ENCODE measurements at regions not wholly inside any gene's neighbourhood (a gene's known extent, or its start where the extent isn't known, plus 50 kb on each side); places are given as distances from the start of the nearest gene placed in this dataset.

DNA sequence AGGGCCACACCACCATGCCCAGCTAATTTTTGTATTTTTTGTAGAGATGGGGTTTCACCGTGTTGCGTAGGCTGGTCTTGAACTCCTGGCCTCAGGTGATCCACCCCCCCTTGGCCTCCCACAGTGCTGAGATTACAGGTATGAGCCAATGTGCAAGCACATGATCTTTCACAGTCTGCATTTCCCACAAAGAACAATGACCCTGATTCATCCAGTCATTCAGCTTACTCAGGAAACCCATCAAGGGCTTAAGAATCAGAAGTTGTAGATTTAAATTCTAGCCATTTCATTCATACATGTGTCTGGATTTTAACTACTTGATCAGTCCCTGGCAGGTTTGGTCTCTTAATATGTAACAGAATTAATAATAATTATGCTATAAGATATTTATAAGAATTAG lies 2065.7 kb downstream of the MRPL39 start:
- no peak for FAIRE-seq

DNA sequence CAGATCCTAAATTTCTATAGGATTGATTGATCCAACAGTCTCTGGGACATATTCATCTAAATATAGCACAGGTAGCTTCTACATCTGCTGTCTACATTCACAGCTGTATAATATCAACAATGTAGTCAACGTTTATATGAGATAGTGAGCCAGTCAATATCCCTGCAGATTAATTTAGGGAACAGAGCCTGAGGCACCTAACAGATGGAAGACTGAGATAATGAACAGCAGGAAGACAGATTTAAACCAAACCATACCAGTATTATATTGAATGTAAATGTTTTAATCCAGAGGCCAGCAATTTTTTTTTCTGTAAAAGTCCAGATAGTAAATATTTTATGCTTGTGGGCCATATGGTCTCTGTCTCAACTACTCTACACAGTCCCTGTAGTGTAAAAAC lies 2072.4 kb downstream of the MRPL39 start:
- no peak for FAIRE-seq

GRCh38 chr21:23531444-23531843 lies 2075.8 kb downstream of the MRPL39 start:
- no peak for FAIRE-seq

- FAIRE-seq, result no peak
Observed at GRCh38 chr21:23524685-23525084, 2082.6 kb downstream of the MRPL39 start.

- FAIRE-seq, result no peak
Observed at GRCh38 chr21:23522751-23523150, 2084.5 kb downstream of the MRPL39 start.

DNA sequence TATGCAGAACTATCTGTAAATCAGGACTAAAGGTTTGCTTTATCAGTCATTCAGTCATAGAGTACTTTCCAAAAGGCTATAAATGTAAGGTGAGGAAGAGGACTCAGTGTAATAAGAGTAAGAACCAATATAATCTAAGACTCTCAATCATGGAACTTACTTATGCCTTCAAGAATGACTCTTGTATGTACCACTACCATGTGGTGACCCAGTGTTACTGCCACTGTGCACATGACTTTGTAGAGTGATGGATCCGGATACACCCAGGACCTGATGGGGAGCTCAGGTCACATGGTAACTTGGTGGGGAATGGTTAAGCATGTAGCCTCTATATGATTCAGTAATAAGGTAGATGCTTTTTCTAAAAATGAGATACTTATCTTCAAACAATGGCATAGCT lies 2099.8 kb downstream of the MRPL39 start:
- no peak for FAIRE-seq

GRCh38 chr21:23496729-23497128 lies 2110.6 kb downstream of the MRPL39 start:
- no peak for FAIRE-seq

DNA sequence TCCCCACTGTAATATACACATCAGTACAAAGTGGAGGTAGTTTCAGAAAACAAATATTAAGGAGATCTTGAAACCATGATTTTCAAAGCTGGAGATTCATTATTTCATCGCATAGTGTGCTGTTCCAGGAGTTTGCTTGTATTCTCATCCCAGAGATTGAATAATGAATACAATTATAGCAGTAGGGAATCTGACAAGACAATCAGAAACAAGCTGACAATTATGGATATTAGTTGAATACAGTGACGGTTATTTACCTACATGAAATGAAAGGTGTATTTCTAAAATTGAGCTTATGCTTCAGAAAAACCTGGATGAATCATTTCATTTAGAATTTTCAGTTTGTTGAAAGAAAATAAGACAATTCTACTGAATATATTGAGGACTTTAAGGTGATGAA lies 2119.0 kb downstream of the MRPL39 start:
- no peak for FAIRE-seq

GRCh38 chr21:23480591-23481270 lies 2126.6 kb downstream of the MRPL39 start:
- FAIRE-seq, result no peak

GRCh38 chr21:23478381-23478780 lies 2128.9 kb downstream of the MRPL39 start:
- FAIRE-seq, result no peak

DNA sequence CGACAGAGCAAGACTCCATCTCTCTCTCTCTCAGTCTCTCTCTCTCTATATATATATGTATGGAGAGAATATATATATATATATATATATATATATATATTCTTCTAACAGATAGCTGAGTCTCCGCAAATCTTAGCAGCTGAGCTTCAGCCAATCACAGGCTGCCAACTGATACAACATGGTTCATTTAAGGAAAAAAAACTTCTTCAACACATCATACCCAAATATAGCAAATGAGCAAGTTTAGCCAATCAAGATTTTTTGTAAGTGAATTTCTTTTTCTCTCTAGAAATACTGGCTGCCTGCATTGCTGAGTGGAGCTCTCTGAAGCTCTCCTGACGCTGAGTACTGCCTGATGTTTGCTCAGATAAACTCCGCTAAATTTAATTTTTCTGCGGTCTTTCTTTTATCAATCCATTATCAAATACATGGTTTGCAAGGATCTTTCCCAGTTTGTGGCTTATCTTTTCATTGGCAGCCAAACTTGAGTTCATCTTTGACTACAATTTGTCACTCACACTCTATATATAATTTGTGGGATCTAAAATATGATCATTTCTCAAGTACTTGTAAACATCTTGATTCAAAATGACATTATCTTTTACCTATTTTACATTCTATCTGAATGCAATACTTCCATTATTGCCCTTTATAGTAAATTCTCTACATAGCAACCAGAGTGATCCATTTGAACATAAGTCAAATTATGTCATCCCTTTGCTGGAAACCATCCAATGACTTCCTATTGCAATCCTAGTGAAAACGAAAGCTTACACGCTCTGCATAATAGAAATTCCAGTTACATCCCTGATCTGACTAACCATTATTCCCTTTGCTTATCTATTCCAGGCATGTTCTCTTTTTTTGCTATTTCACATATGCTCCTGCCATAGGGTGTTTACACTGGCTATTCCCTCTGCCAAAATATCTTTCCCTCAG lies 2131.7 kb downstream of the MRPL39 start:
- no peak for FAIRE-seq

GRCh38 chr21:23471877-23472276 lies 2135.4 kb downstream of the MRPL39 start:
- FAIRE-seq, result no peak

- FAIRE-seq, result no peak
Observed at GRCh38 chr21:23463365-23463764, 2143.9 kb downstream of the MRPL39 start.

GRCh38 chr21:23455676-23456075 lies 2151.6 kb downstream of the MRPL39 start:
- no peak for FAIRE-seq

- FAIRE-seq, result no peak
Observed at GRCh38 chr21:23452384-23453083, 2154.7 kb downstream of the MRPL39 start.

DNA sequence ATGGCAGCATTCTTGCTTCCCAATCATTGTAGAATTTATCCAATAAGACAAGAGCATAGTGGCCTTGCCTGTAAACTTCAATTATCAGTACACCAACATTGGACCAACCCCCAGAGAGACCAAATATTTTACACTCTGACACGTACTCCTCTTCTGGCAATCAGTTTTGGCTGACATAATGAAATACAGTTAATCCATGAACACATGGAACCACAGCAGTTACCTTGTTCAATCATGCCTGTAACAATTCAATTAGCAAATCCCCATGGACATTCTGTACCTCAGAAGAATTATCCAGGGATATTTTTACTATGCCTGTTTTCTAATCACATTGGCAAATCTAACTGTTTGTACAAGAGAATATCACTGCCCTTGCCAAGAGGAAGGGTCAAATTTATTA lies 2162.0 kb downstream of the MRPL39 start:
- FAIRE-seq, result no peak

GRCh38 chr21:23438081-23438480 lies 2169.2 kb downstream of the MRPL39 start:
- no peak for FAIRE-seq

DNA sequence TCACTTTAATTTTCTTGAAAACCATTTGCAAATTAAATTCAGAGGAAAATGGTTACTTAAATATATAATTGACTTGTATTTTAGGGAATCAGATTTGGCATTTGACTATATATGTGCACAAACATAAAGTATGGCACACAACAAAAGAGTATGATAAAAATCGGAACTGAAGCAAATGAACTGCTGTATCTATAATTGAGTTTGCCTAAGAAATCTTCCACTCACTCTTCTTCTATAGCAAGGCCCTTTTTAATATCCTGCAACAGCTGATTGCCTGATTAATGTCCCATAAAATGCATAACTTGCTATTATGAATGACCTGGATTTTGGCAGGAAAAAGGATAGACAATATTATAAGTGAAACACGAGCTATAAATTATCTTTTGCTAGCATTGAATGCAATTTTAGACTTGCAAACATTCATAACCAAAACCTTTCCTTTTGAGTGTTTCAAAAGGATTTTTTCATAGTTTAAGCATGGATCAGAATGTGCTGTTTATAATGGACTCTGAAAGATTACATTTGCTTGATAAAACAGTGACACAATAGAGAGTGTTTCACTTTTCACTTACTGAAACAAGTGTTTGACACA lies 2204.3 kb downstream of the MRPL39 start:
- no peak for FAIRE-seq

GRCh38 chr21:23401278-23401677 lies 2206.0 kb downstream of the MRPL39 start:
- no peak for FAIRE-seq

DNA sequence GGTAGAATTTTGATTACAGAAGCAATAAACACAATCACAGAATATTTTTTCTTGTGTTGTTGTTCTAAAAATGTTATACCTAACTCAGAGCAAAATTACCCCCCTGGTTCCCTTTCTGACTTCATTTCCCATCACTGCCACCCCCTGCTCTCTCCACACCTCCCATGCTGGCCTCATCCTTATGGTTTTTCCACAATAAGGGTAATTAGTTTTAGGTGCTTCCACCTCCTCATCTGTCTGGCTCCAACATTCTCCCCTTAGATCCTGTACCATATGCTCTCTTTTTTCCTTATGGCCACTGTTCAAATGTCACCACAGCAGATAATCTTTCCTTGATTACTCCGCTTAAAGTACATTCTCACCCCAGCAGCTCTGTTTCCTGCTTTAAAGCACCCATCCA lies 2208.6 kb downstream of the MRPL39 start:
- no peak for FAIRE-seq

GRCh38 chr21:23394458-23394857 lies 2212.8 kb downstream of the MRPL39 start:
- no peak for FAIRE-seq

GRCh38 chr21:23384679-23385078 lies 2222.6 kb downstream of the MRPL39 start:
- no peak for FAIRE-seq

DNA sequence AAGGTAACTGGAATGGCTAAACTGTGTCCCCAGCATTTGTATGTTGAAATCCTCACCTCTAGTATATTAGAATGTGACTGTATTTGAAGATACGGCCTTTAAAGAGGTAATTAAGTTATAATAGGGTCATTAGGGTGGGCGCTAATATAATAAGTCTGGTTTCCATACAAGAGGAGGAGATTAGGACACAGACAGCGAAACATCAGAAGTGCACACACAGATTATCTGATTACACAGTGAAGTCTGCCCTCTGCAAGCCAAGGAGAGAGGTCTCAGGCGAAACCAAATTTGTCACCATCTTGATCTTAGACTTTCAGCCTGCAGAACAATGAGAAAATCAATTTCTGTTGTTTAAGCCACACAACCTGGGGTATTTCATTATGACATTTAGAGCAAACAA lies 2233.1 kb downstream of the MRPL39 start:
- FAIRE-seq, result no peak

Measured in endometrium (tissue), 2 donors.